ENCODE measurements at regions not wholly inside any gene's neighbourhood (a gene's known extent, or its start where the extent isn't known, plus 50 kb on each side); places are given as distances from the start of the nearest gene placed in this dataset.
A peak's percentile ranks its signal among the peaks of the same experiment; 100 is the strongest.

DNA sequence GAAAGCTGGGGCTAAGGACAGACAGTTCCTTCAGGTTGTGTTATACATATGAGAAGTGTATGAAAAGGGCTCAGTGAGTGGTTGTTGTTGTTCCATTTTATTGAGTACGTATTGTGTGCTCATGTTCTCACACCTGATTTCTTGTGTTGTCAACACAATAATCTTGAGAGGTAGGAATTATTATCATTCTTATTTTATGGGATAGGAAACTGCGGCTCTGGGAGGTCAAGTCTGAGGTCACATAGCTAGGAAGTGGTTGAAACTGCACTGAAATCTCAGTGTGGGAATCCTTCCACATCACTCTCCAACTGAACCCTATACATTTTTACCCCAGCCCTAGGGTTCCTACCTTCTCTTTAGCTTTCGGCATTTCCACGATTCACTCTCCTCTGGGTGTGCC is 124.2 kb upstream of the CXCR4 start:
- Histone ChIP-seq H3K9me3 (ENCODE audit: control insufficient read depth, low read length) (no peaks in the 10 kb centered on the region), H2BK120ac (ENCODE audit: low read depth, low read length) (no peak overlapping the region), H2AFZ (ENCODE audit: low read depth, low read length) (no peak overlapping the region), H3K79me1 (replicated peaks; ENCODE audit: low read length, poor library complexity, severe bottlenecking) (no peaks in the 10 kb centered on the region), H3K4me2 (ENCODE audit: low read length, poor library complexity, severe bottlenecking) (no peak overlapping the region), H3K4me1 (ENCODE audit: control insufficient read depth, insufficient read depth, low read depth, low read length) (peaks cover 1% of the 10 kb centered on the region), H3K27me3 (ENCODE audit: control insufficient read depth in 1 of 2, insufficient read depth in 1 of 2, low read length in 2 of 2) (peaks cover 0 to 7% of the 10 kb centered on the region in 2 experiments), H3K4me3 (ENCODE audit: insufficient read depth in 1 of 2, low read depth in 1 of 2, low read length in 2 of 2) (no peak overlapping the region), H3K4ac (ENCODE audit: low read depth in 1 of 2, low read length in 2 of 2) (no peak overlapping the region), H3K18ac (ENCODE audit: low read depth in 1 of 2, low read length in 2 of 2) (no peak overlapping the region), H2BK12ac (ENCODE audit: low read length in 2 of 2) (no peak overlapping the region), H3K9ac (ENCODE audit: low read length) (no peak overlapping the region), H2BK15ac (ENCODE audit: low read depth, poor library complexity, severe bottlenecking) (no peak overlapping the region), H4K8ac (ENCODE audit: low read length) (no peak overlapping the region), H4K91ac (ENCODE audit: low read length) (no peak overlapping the region), H3K23ac (ENCODE audit: low read length in 2 of 2) (no peak overlapping the region), H3K14ac (ENCODE audit: low read length in 2 of 2) (no peak overlapping the region), H2AK5ac (ENCODE audit: low read length, severe bottlenecking) (no peak overlapping the region), H2BK5ac (ENCODE audit: low read depth, low read length, poor library complexity, severe bottlenecking) (no peak overlapping the region), H3K36me3 (ENCODE audit: control insufficient read depth in 1 of 2, insufficient read depth in 2 of 2, low read depth in 1 of 2, low read length in 2 of 2) (no peaks in the 10 kb centered on the region), H3K27ac (ENCODE audit: low read length, poor library complexity, severe bottlenecking) (no peak overlapping the region)
- DNase-seq: no peak
- WGBS: 88% methylated on average over 2 of the region's 4 CpGs

DNA sequence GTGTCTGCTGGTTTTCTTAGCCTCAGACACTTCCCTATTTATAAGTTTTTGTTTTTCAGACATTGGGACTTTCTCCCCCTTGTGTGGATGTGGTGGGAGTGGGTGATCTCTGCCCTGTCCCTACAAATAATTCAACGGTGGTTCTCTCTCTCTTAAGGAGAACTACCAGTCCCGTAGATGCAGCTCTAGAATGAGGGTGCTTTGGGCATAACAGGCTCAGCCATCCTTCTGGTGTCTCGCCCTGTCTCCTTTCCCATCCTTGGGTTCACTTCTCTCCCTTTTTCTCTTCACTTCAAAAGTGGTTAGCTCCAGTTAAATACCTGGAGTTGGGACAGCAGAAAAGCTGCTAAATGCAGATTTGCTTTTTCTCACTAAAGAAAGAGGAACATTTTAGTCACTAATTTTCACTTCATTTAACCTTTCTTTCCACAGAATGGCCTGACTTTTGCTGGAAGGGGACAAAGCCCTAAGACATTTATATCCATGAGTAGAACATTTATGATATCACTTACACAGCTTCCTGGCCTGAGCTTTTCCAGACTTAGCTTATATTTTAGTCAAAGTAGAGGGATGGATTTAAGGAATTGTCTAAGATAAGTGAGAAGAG is 121.2 kb upstream of the CXCR4 start:
- no peak overlapping the region for H2BK15ac ChIP-seq (ENCODE audit: low read depth, poor library complexity, severe bottlenecking)
- H3K18ac ChIP-seq (ENCODE audit: low read depth in 1 of 2, low read length in 2 of 2): no peak overlapping the region
- no peaks in the 10 kb centered on the region for H3K79me1 ChIP-seq (replicated peaks; ENCODE audit: low read length, poor library complexity, severe bottlenecking)
- no peak overlapping the region for H2BK12ac ChIP-seq (ENCODE audit: low read length in 2 of 2)
- peaks cover 3% of the 10 kb centered on the region for H3K4me1 ChIP-seq (ENCODE audit: control insufficient read depth, insufficient read depth, low read depth, low read length)
- H3K4me2 ChIP-seq (ENCODE audit: low read length, poor library complexity, severe bottlenecking): no peak overlapping the region
- H2BK120ac ChIP-seq (ENCODE audit: low read depth, low read length): peak overlapping the region; percentile 19
- no peaks in the 10 kb centered on the region for H3K36me3 ChIP-seq (ENCODE audit: control insufficient read depth in 1 of 2, insufficient read depth in 2 of 2, low read depth in 1 of 2, low read length in 2 of 2)
- no peak overlapping the region for H3K14ac ChIP-seq (ENCODE audit: low read length in 2 of 2)
- 65% methylated on average over 3 of the region's 3 CpGs for WGBS
- H3K9ac ChIP-seq (ENCODE audit: low read length): no peak overlapping the region
- H2AK5ac ChIP-seq (ENCODE audit: low read length, severe bottlenecking): no peak overlapping the region
- no peak overlapping the region for H3K27ac ChIP-seq (ENCODE audit: low read length, poor library complexity, severe bottlenecking)
- no peak overlapping the region for H2AFZ ChIP-seq (ENCODE audit: low read depth, low read length)
- H3K4ac ChIP-seq (ENCODE audit: low read depth in 1 of 2, low read length in 2 of 2): no peak overlapping the region
- DNase-seq: no peak
- H3K4me3 ChIP-seq (ENCODE audit: insufficient read depth in 1 of 2, low read depth in 1 of 2, low read length in 2 of 2): no peak overlapping the region
- peak overlapping the region; percentile 32 for H4K8ac ChIP-seq (ENCODE audit: low read length)
- no peak overlapping the region for H4K91ac ChIP-seq (ENCODE audit: low read length)
- H3K23ac ChIP-seq (ENCODE audit: low read length in 2 of 2): no peak overlapping the region
- no peaks in the 10 kb centered on the region for H3K9me3 ChIP-seq (ENCODE audit: control insufficient read depth, low read length)
- peaks cover 0 to 3% of the 10 kb centered on the region in 2 experiments for H3K27me3 ChIP-seq (ENCODE audit: control insufficient read depth in 1 of 2, insufficient read depth in 1 of 2, low read length in 2 of 2)
- H2BK5ac ChIP-seq (ENCODE audit: low read depth, low read length, poor library complexity, severe bottlenecking): no peak overlapping the region

DNA sequence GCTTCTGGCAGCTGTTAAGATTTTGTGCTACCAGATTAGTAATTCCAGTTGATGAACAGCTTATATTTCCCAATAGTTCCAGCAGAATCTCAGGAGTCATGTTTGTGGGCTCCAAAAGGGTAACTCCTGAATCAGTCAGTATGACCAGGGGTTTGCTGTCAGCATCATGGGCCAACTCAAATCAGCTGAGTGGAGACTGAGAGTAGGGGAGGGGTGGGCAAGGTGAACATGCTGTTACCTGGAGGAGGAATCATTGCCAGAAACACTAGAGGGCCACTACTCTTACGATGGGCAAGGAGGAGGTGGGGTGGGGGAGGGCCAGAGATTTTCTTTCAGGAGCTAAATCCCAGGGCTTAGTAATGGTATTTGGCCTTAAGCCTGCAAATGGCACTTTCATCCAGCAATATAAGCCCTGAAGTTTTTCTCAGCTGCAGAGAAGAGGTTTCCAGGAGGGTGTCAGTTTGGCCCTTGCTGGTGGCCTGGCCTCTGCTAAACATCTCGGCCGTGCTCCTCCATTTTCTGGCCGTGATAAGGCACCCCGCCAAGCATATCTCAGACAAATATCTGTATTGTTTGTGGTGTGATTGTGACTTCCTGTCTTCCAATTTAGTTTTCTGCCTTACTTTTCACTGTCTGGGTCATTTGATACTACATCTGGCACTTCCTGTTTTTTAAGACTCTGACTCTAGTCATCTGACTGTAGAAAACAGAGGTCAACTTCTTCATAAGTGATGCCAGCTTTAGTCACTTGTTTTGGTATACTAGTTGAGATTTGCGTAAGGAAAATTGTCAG is 120.5 kb upstream of the CXCR4 start:
- Histone ChIP-seq H2BK5ac (ENCODE audit: low read depth, low read length, poor library complexity, severe bottlenecking) (no peak overlapping the region), H2BK120ac (ENCODE audit: low read depth, low read length) (no peak overlapping the region), H3K9me3 (ENCODE audit: control insufficient read depth, low read length) (no peaks in the 10 kb centered on the region), H3K4me2 (ENCODE audit: low read length, poor library complexity, severe bottlenecking) (no peak overlapping the region), H4K8ac (ENCODE audit: low read length) (no peak overlapping the region), H3K27me3 (ENCODE audit: control insufficient read depth in 1 of 2, insufficient read depth in 1 of 2, low read length in 2 of 2) (peaks cover 0 to 4% of the 10 kb centered on the region in 2 experiments), H2AFZ (ENCODE audit: low read depth, low read length) (no peak overlapping the region), H2BK12ac (ENCODE audit: low read length in 2 of 2) (no peak overlapping the region), H3K27ac (ENCODE audit: low read length, poor library complexity, severe bottlenecking) (no peak overlapping the region), H3K36me3 (ENCODE audit: control insufficient read depth in 1 of 2, insufficient read depth in 2 of 2, low read depth in 1 of 2, low read length in 2 of 2) (no peaks in the 10 kb centered on the region), H3K18ac (ENCODE audit: low read depth in 1 of 2, low read length in 2 of 2) (peak overlapping the region in 1 of 2 experiments; percentile 67), H2AK5ac (ENCODE audit: low read length, severe bottlenecking) (no peak overlapping the region), H3K4me3 (ENCODE audit: insufficient read depth in 1 of 2, low read depth in 1 of 2, low read length in 2 of 2) (no peak overlapping the region), H3K4me1 (ENCODE audit: control insufficient read depth, insufficient read depth, low read depth, low read length) (peaks cover 3% of the 10 kb centered on the region), H3K14ac (ENCODE audit: low read length in 2 of 2) (no peak overlapping the region), H2BK15ac (ENCODE audit: low read depth, poor library complexity, severe bottlenecking) (no peak overlapping the region), H3K23ac (ENCODE audit: low read length in 2 of 2) (no peak overlapping the region), H3K9ac (ENCODE audit: low read length) (no peak overlapping the region), H4K91ac (ENCODE audit: low read length) (no peak overlapping the region), H3K4ac (ENCODE audit: low read depth in 1 of 2, low read length in 2 of 2) (peak overlapping the region in 1 of 2 experiments; percentile 20), H3K79me1 (replicated peaks; ENCODE audit: low read length, poor library complexity, severe bottlenecking) (no peaks in the 10 kb centered on the region)
- peak; percentile 8 for DNase-seq
- WGBS: 44% methylated on average over 3 of the region's 6 CpGs

DNA sequence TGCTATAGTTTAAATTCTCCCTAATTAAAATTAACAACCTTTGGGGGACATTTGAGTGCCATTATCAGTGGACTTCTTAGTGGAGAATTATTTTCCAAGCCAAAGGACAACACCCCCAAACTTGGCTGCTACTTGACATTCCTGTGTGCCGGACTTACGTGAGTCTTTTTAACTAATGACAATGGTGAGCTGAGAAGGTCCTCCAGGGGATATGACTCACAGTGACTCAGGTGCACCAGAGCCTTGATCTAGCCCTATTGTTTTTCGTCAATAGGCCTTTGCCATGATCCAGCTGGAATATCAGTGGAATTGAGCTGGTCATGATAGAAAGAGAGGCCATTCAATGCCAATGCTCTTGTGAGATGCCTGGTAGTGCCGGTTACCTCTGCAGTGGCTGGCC is 118.1 kb upstream of the CXCR4 start:
- DNase-seq: no peak
- Histone ChIP-seq H3K27me3 (ENCODE audit: control insufficient read depth in 1 of 2, insufficient read depth in 1 of 2, low read length in 2 of 2) (peaks cover 0 to 24% of the 10 kb centered on the region in 2 experiments), H3K18ac (ENCODE audit: low read depth in 1 of 2, low read length in 2 of 2) (no peak overlapping the region), H3K4me3 (ENCODE audit: insufficient read depth in 1 of 2, low read depth in 1 of 2, low read length in 2 of 2) (no peak overlapping the region), H3K36me3 (ENCODE audit: control insufficient read depth in 1 of 2, insufficient read depth in 2 of 2, low read depth in 1 of 2, low read length in 2 of 2) (no peaks in the 10 kb centered on the region), H3K23ac (ENCODE audit: low read length in 2 of 2) (no peak overlapping the region), H3K27ac (ENCODE audit: low read length, poor library complexity, severe bottlenecking) (no peak overlapping the region), H3K79me1 (replicated peaks; ENCODE audit: low read length, poor library complexity, severe bottlenecking) (no peaks in the 10 kb centered on the region), H2BK15ac (ENCODE audit: low read depth, poor library complexity, severe bottlenecking) (no peak overlapping the region), H4K8ac (ENCODE audit: low read length) (no peak overlapping the region), H4K91ac (ENCODE audit: low read length) (no peak overlapping the region), H2AFZ (ENCODE audit: low read depth, low read length) (no peak overlapping the region), H3K14ac (ENCODE audit: low read length in 2 of 2) (no peak overlapping the region), H2BK120ac (ENCODE audit: low read depth, low read length) (no peak overlapping the region), H3K4me1 (ENCODE audit: control insufficient read depth, insufficient read depth, low read depth, low read length) (peaks cover 3% of the 10 kb centered on the region), H3K4ac (ENCODE audit: low read depth in 1 of 2, low read length in 2 of 2) (no peak overlapping the region), H2BK5ac (ENCODE audit: low read depth, low read length, poor library complexity, severe bottlenecking) (no peak overlapping the region), H3K4me2 (ENCODE audit: low read length, poor library complexity, severe bottlenecking) (no peak overlapping the region), H2BK12ac (ENCODE audit: low read length in 2 of 2) (no peak overlapping the region), H3K9me3 (ENCODE audit: control insufficient read depth, low read length) (no peaks in the 10 kb centered on the region), H3K9ac (ENCODE audit: low read length) (no peak overlapping the region), H2AK5ac (ENCODE audit: low read length, severe bottlenecking) (no peak overlapping the region)
- WGBS: 39% methylated on average over 4 of the region's 4 CpGs
